GM12878 (cell line): ENCODE measurements at regions not wholly inside any gene's neighbourhood (a gene's known extent, or its start where the extent isn't known, plus 50 kb on each side); places are given as distances from the start of the nearest gene placed in this dataset.
A peak's percentile ranks its signal among the peaks of the same experiment; 100 is the strongest.

Experiments used
- ATAC-seq: fragments of 200-7000 bp; cut with Tn5 transposase; 3 replicates; pipeline ENCODE4 v1.9.1; 2020; ENCODE audit warnings: mild to moderate bottlenecking, moderate library complexity
- BruUV-seq: library from RNA; stranded (reverse); fragments of 400-500 nt; replicated peaks from 2 replicates; lab custom pipeline; 2021; lab: Mats Ljungman, UMichigan
- CTCF ChIA-PET: fragments of 300-600 bp; sonication (Branson Sonifier 250); formaldehyde crosslinking; extraction: SDS; loops from one replicate; lab custom pipeline; 2021; ENCODE audit warnings: inconsistent platforms; lab: Yijun Ruan, JAX
- POLR2A ChIA-PET: fragments of 350-600 bp; formaldehyde crosslinking; extraction: SDS; loops from one replicate; lab custom pipeline; 2021; ENCODE audit warnings: inconsistent platforms; lab: Charles Lee
- RAD21 ChIA-PET: fragments of 300-600 bp; sonication (Branson Sonifier 250); formaldehyde crosslinking; loops from one replicate; lab custom pipeline; 2023; ENCODE audit warnings: antibody characterized with exemption; ENCODE audit not compliant: unreplicated experiment; lab: Charles Lee
- SMC1A ChIA-PET: fragments of 300-600 bp; sonication (Branson Sonifier 250); formaldehyde crosslinking; loops from one replicate; lab custom pipeline; 2023; ENCODE audit not compliant: unreplicated experiment, uncharacterized antibody; lab: Charles Lee
- DNase-seq: peaks from one replicate; pipeline ENCODE4 v3.0.0-alpha.2; 2011; ENCODE audit warnings: low read depth, low spot score
- FAIRE-seq: peaks from 3 replicates; lab custom pipeline; 2011; peaks lifted over from hg19 to GRCh38; lab: Jason Lieb, UNC
- H2AFZ ChIP-seq: 2 replicates; pipeline ENCODE4 v1.6.0; 2011; ENCODE audit warnings: low read depth, low read length, control low read depth; ENCODE audit not compliant: control insufficient read depth
- H3K27ac ChIP-seq: 2 replicates; pipeline ENCODE4 v1.5.1; 2011; ENCODE audit warnings: control low read depth; ENCODE audit not compliant: control insufficient read depth, insufficient read depth
- H3K27me3 ChIP-seq, 2 experiments: replicated peaks in 1 of 2; 2 replicates each; pipeline versions ENCODE4 v1.6.0 to v1.6.1; 2011; ENCODE audit warnings: low read length in 1 of 2; ENCODE audit not compliant: control insufficient read depth in 2 of 2, insufficient read depth in 2 of 2
- H3K36me3 ChIP-seq, 2 experiments: 2 replicates each; pipeline ENCODE4 v1.5.1; 2011; ENCODE audit warnings: low read length in 1 of 2; ENCODE audit not compliant: control insufficient read depth in 2 of 2, insufficient read depth in 2 of 2
- H3K4me1 ChIP-seq: 2 replicates; pipeline ENCODE4 v1.6.1; 2011; ENCODE audit warnings: mild to moderate bottlenecking, low read length, moderate library complexity, mixed read lengths; ENCODE audit not compliant: control insufficient read depth, insufficient read depth
- H3K4me2 ChIP-seq: 2 replicates; pipeline ENCODE4 v1.6.0; 2011; ENCODE audit warnings: control low read depth; ENCODE audit not compliant: control insufficient read depth, insufficient read depth
- H3K4me3 ChIP-seq: fragments of 200-600 bp; sonication (generic); 2 replicates; pipeline ENCODE4 v1.5.1; 2016
- H3K79me2 ChIP-seq: 2 replicates; pipeline ENCODE4 v1.6.0; 2011; ENCODE audit warnings: low read length; ENCODE audit not compliant: control insufficient read depth, insufficient read depth
- H3K9ac ChIP-seq: 2 replicates; pipeline ENCODE4 v1.8.0; 2011; ENCODE audit warnings: low read length, control low read depth, mixed read lengths; ENCODE audit not compliant: control insufficient read depth, insufficient read depth
- H3K9me3 ChIP-seq: replicated peaks from 3 replicates; pipeline ENCODE4 v1.5.1; 2011; ENCODE audit warnings: mild to moderate bottlenecking, low read length; ENCODE audit not compliant: control insufficient read depth, insufficient read depth
- H4K20me1 ChIP-seq: 2 replicates; pipeline ENCODE4 v1.6.0; 2011; ENCODE audit not compliant: control insufficient read depth, insufficient read depth
- BACH1 ChIP-seq: fragments of 450-650 bp; IDR thresholded peaks from 2 replicates; pipeline ENCODE4 v1.6.1; 2017; ENCODE audit warnings: mild to moderate bottlenecking, borderline replicate concordance
- DPF2 ChIP-seq: fragments of 450-650 bp; IDR thresholded peaks from 2 replicates; pipeline ENCODE4 v1.6.1; 2017; ENCODE audit warnings: mild to moderate bottlenecking
- EED ChIP-seq: sonication (generic); IDR thresholded peaks from 2 replicates; pipeline ENCODE4 v1.6.1; 2016; ENCODE audit warnings: antibody characterized with exemption, low read depth
- HCFC1 ChIP-seq: fragments of 150-350 bp; IDR thresholded peaks from 2 replicates; pipeline ENCODE4 v1.6.1; 2014; ENCODE audit warnings: low read length
- IRF4 ChIP-seq: IDR thresholded peaks from 2 replicates; pipeline ENCODE4 v1.6.1; 2011; ENCODE audit warnings: low read depth, low read length
- NR2F1 ChIP-seq: fragments of 450-650 bp; conservative IDR thresholded peaks from 2 replicates; pipeline ENCODE4 v1.6.1; 2017; ENCODE audit warnings: mild to moderate bottlenecking
- RELA ChIP-seq: fragments of 450-650 bp; IDR thresholded peaks from 2 replicates; pipeline ENCODE4 v1.8.0; 2014; ENCODE audit warnings: borderline replicate concordance; ENCODE audit not compliant: partially characterized antibody
- TCF12 ChIP-seq: IDR thresholded peaks from 2 replicates; pipeline ENCODE4 v1.6.1; 2011; ENCODE audit warnings: low read depth, mild to moderate bottlenecking, low read length
- YY1 ChIP-seq: IDR thresholded peaks from 2 replicates; pipeline ENCODE4 v1.6.1; 2011; ENCODE audit warnings: low read depth, mild to moderate bottlenecking, low read length
- ZZZ3 ChIP-seq: IDR thresholded peaks from 2 replicates; pipeline ENCODE4 v1.6.1; 2011; ENCODE audit warnings: low read depth; ENCODE audit not compliant: control insufficient read depth, insufficient read length
- WGBS: methylation state at CpG from one replicate; pipeline ENCODE4 v1.1.6; 2016; ENCODE audit warnings: low lambda C conversion rate; ENCODE audit not compliant: insufficient replicate concordance, insufficient coverage; ENCODE audit errors: missing lambda C conversion rate; 5-methylcytosine and 5-hydroxymethylcytosine counted together
- in situ Hi-C: fragments of 300-500 bp; cut with MboI; formaldehyde crosslinking; loops from 9 replicates; pipeline ENCODE4 v1.14.3; 2018; ENCODE audit warnings: mixed read lengths
- intact Hi-C: fragments of 100-400 bp; cut with micrococcal nuclease; formaldehyde crosslinking; loops from one replicate; pipeline ENCODE4 v1.14.2; 2022; ENCODE audit not compliant: unreplicated experiment
- TF ChIP-seq, protein P1 (sequence below): IDR thresholded peaks from 2 replicates; pipeline ENCODE4 v1.6.1; 2012; ENCODE audit warnings: improper control_type of control experiment, low read depth, low read length; ENCODE audit not compliant: insufficient replicate concordance
- TF ChIP-seq, protein P2 (sequence below): IDR thresholded peaks from 2 replicates; pipeline ENCODE4 v1.6.1; 2011; ENCODE audit warnings: mild to moderate bottlenecking, low read depth, low read length, moderate library complexity; ENCODE audit not compliant: insufficient replicate concordance
- TF ChIP-seq, protein P3 (sequence below): fragments of 450-650 bp; conservative IDR thresholded peaks from 2 replicates; pipeline ENCODE4 v1.6.1; 2017; ENCODE audit warnings: mild to moderate bottlenecking, moderate library complexity

DNA sequence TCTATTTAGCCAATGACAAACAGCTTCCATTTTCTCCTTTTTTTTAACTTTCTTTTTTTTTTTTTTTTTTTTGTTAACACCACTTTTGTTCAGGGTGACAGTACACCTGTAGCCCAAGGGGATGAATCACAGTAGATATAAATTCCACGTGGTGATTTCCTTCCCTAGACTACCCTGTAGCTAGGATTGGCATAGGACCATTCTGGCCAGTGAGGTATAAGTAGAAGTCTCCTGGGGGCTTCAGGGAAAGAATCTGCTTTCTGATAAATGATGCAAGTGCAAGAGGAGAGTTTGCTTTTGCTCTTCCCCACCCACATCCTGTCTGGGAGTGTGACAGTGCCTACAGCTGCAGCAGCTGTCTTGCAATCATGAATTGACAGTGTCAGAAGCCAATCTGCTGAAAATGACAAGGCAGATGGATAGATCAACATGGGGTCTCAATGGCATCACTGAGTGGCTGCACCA is 63.2 kb upstream of the TOMM7 start:
- intact Hi-C loops: loop anchor here (1.0 kb wide), 2 partner anchors 14 to 32 kb away; no protein-coding TSS in a partner anchor
- TF ChIP-seq ZZZ3: no peak
- no peak for TF ChIP-seq RELA
- TF ChIP-seq, protein P1, sequence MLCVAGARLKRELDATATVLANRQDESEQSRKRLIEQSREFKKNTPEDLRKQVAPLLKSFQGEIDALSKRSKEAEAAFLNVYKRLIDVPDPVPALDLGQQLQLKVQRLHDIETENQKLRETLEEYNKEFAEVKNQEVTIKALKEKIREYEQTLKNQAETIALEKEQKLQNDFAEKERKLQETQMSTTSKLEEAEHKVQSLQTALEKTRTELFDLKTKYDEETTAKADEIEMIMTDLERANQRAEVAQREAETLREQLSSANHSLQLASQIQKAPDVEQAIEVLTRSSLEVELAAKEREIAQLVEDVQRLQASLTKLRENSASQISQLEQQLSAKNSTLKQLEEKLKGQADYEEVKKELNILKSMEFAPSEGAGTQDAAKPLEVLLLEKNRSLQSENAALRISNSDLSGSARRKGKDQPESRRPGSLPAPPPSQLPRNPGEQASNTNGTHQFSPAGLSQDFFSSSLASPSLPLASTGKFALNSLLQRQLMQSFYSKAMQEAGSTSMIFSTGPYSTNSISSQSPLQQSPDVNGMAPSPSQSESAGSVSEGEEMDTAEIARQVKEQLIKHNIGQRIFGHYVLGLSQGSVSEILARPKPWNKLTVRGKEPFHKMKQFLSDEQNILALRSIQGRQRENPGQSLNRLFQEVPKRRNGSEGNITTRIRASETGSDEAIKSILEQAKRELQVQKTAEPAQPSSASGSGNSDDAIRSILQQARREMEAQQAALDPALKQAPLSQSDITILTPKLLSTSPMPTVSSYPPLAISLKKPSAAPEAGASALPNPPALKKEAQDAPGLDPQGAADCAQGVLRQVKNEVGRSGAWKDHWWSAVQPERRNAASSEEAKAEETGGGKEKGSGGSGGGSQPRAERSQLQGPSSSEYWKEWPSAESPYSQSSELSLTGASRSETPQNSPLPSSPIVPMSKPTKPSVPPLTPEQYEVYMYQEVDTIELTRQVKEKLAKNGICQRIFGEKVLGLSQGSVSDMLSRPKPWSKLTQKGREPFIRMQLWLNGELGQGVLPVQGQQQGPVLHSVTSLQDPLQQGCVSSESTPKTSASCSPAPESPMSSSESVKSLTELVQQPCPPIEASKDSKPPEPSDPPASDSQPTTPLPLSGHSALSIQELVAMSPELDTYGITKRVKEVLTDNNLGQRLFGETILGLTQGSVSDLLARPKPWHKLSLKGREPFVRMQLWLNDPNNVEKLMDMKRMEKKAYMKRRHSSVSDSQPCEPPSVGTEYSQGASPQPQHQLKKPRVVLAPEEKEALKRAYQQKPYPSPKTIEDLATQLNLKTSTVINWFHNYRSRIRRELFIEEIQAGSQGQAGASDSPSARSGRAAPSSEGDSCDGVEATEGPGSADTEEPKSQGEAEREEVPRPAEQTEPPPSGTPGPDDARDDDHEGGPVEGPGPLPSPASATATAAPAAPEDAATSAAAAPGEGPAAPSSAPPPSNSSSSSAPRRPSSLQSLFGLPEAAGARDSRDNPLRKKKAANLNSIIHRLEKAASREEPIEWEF: peak; percentile 8
- TF ChIP-seq, protein P2, sequence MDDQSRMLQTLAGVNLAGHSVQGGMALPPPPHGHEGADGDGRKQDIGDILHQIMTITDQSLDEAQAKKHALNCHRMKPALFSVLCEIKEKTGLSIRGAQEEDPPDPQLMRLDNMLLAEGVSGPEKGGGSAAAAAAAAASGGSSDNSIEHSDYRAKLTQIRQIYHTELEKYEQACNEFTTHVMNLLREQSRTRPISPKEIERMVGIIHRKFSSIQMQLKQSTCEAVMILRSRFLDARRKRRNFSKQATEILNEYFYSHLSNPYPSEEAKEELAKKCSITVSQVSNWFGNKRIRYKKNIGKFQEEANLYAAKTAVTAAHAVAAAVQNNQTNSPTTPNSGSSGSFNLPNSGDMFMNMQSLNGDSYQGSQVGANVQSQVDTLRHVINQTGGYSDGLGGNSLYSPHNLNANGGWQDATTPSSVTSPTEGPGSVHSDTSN: peak; percentile 91
- TF ChIP-seq HCFC1: no peak
- TF ChIP-seq BACH1: peak; percentile 57; the same call in 1 of the 2 replicates
- TF ChIP-seq YY1: peak; percentile 68
- peak; percentile 98 for TF ChIP-seq TCF12
- peak; percentile 77 for TF ChIP-seq DPF2
- TF ChIP-seq IRF4: peak; percentile 87
- peak; percentile 90 for TF ChIP-seq EED
- TF ChIP-seq, protein P3, sequence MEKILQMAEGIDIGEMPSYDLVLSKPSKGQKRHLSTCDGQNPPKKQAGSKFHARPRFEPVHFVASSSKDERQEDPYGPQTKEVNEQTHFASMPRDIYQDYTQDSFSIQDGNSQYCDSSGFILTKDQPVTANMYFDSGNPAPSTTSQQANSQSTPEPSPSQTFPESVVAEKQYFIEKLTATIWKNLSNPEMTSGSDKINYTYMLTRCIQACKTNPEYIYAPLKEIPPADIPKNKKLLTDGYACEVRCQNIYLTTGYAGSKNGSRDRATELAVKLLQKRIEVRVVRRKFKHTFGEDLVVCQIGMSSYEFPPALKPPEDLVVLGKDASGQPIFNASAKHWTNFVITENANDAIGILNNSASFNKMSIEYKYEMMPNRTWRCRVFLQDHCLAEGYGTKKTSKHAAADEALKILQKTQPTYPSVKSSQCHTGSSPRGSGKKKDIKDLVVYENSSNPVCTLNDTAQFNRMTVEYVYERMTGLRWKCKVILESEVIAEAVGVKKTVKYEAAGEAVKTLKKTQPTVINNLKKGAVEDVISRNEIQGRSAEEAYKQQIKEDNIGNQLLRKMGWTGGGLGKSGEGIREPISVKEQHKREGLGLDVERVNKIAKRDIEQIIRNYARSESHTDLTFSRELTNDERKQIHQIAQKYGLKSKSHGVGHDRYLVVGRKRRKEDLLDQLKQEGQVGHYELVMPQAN: 0 out of 2 replicates have a peak, but pooled peaks have one; percentile 29
- TF ChIP-seq NR2F1: no peak

More for the DNA sequence above, 63.2 kb upstream of the TOMM7 start:
- H2AFZ ChIP-seq: peak overlapping the region; percentile 51
- H3K79me2 ChIP-seq: no peaks in the 10 kb centered on the region
- SMC1A ChIA-PET: interaction anchor here (0.8 to 6.1 kb wide), 20 partner anchors 9 to 170 kb away, joined by 3 to 78 read pairs (median 6); no protein-coding TSS in a partner anchor
- H3K4me2 ChIP-seq: peak overlapping the region; percentile 91
- in situ Hi-C loops: no loop called here
- no peaks in the 10 kb centered on the region for H3K36me3 ChIP-seq
- H4K20me1 ChIP-seq: no peaks in the 10 kb centered on the region
- POLR2A ChIA-PET: interaction anchor here (0.5 to 3.7 kb wide), 15 partner anchors 12 to 1540 kb away, joined by 3 to 61 read pairs (median 6); partner anchors contain the start of gene HYCC1
- DNase-seq (peak; percentile 88), FAIRE-seq (peak; percentile 80), ATAC-seq (peak; percentile 90)
- no peaks in the 10 kb centered on the region for H3K27me3 ChIP-seq
- 0% methylated on average over 1 of the region's 1 CpG for whole genome bisulfite sequencing
- CTCF ChIA-PET: interaction anchor here (0.8 to 2.7 kb wide), 13 partner anchors 8 to 170 kb away, joined by 3 to 24 read pairs (median 4); no protein-coding TSS in a partner anchor
- no peak overlapping the region; the same call in 1 of the 2 replicates for H3K4me3 ChIP-seq
- no TSS peak for BruUV-seq
- H3K9me3 ChIP-seq: no peaks in the 10 kb centered on the region
- peak overlapping the region; percentile 68 for H3K9ac ChIP-seq
- H3K27ac ChIP-seq: peak overlapping the region; percentile 91
- H3K4me1 ChIP-seq: peaks cover 15% of the 10 kb centered on the region
- RAD21 ChIA-PET: interaction anchor here (0.6 to 2.7 kb wide), 28 partner anchors 9 to 253 kb away, joined by 3 to 40 read pairs (median 4); no protein-coding TSS in a partner anchor
